GM13977 (cell line): ENCODE measurements at regions not wholly inside any gene's neighbourhood (a gene's known extent, or its start where the extent isn't known, plus 50 kb on each side); places are given as distances from the start of the nearest gene placed in this dataset.

Experiments
- DNase-seq: peaks from one replicate; pipeline ENCODE4 v3.0.0; 2012; ENCODE audit warnings: low spot score
- CTCF ChIP-seq: IDR thresholded peaks from 2 replicates; pipeline ENCODE4 v1.5.1; 2012; ENCODE audit warnings: mild to moderate bottlenecking, control low read depth; ENCODE audit not compliant: insufficient read depth; ENCODE audit errors: extremely low read depth, missing control alignments
- in situ Hi-C: fragments of 300-500 bp; cut with MboI; formaldehyde crosslinking; loops from one replicate; pipeline ENCODE4 v1.12.0; 2022; ENCODE audit warnings: low sequenced_read_pairs, low pct_unique_long_range_greater_than_20kb, mixed read lengths, inconsistent platforms; ENCODE audit not compliant: unreplicated experiment

GRCh38 chr18:65322895-65323294, 427.9 kb upstream of the CDH7 start:
- no peak for DNase-seq
- in situ Hi-C loops = no loop called here
- TF ChIP-seq CTCF = no peak

- TF ChIP-seq CTCF = no peak
- no peak for DNase-seq
- in situ Hi-C loops = no loop called here
These were observed 452.4 kb upstream of the CDH7 start for GRCh38 chr18:65298422-65298821.

GRCh38 chr18:65288908-65289307, 461.9 kb upstream of the CDH7 start:
- no peak for TF ChIP-seq CTCF
- no peak for DNase-seq
- in situ Hi-C loops = no loop called here

GRCh38 chr18:65287652-65288051, 463.2 kb upstream of the CDH7 start:
- no peak for DNase-seq

GRCh38 chr18:65282096-65282495, 468.7 kb upstream of the CDH7 start:
- in situ Hi-C loops = no loop called here
- no peak for TF ChIP-seq CTCF
- no peak for DNase-seq

More at GRCh38 chr18:65287652-65288051, 463.2 kb upstream of the CDH7 start:
- no peak for TF ChIP-seq CTCF
- in situ Hi-C loops = no loop called here

- no peak for TF ChIP-seq CTCF
- in situ Hi-C loops = no loop called here
- DNase-seq = no peak
These were observed 471.0 kb upstream of the CDH7 start for GRCh38 chr18:65279668-65280305.
